ENCODE measurements at regions not wholly inside any gene's neighbourhood (a gene's known extent, or its start where the extent isn't known, plus 50 kb on each side); places are given as distances from the start of the nearest gene placed in this dataset.
A peak's percentile ranks its signal among the peaks of the same experiment; 100 is the strongest.

DNA sequence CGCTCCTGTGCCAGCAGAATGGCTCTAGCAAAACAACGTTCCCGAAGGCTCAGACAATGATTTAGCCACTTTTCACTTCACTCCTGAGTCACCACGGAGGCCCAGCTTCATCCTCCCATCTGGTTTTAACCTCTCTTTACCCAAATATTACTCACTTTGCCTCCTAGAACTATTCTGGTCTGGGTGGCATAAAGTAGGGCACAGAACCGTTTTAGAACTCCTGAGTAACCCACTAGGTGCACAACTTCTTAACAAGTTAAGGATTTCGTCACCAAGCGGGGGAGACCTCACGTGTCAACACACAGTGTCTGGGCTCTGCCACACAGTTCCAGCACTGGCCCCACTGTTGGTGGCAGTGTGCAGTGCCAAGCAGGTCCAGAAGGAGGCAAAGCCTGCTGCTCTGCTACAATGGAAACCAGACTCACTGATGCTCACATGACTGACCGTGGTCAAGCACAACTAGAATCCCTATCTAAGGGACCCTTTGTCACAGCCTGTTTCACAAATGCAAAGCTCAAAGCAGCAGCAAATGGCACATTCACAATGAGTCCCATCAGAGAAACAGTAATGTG, 121.7 kb downstream of the SIPA1L2 start:
- TF ChIP-seq POLR2A (IDR thresholded peaks at IDR 0.05) (no peak), CTCF (IDR thresholded peaks at IDR 0.05) (peak in 3 of 5 experiments; percentile 18 to 36 (median 22))
